ENCODE measurements at regions not wholly inside any gene's neighbourhood (a gene's known extent, or its start where the extent isn't known, plus 50 kb on each side); places are given as distances from the start of the nearest gene placed in this dataset.

- DNase-seq (no peak), ATAC-seq (no peak)
- no peaks in the 10 kb centered on the region for H3K27me3 Mint-ChIP-seq (ENCODE audit: low read depth)
- H3K36me3 Mint-ChIP-seq (ENCODE audit: low read depth), result no peaks in the 10 kb centered on the region
- CTCF ChIA-PET, result no interaction called here
- H3K4me3 Mint-ChIP-seq, result no peak overlapping the region
- H3K27ac Mint-ChIP-seq, result no peak overlapping the region
- POLR2A ChIA-PET, result no interaction called here
- H3K4me1 Mint-ChIP-seq (ENCODE audit: low read depth), result no peaks in the 10 kb centered on the region
- peaks cover 12% of the 10 kb centered on the region for H3K9me3 Mint-ChIP-seq (ENCODE audit: insufficient read depth)
Measured at GRCh38 chr11:109264128-109264527, 157.9 kb upstream of the C11orf87 start.

GRCh38 chr11:109267293-109268095, 154.5 kb upstream of the C11orf87 start:
- peaks cover 8% of the 10 kb centered on the region for H3K9me3 Mint-ChIP-seq (ENCODE audit: insufficient read depth)
- H3K36me3 Mint-ChIP-seq (ENCODE audit: low read depth), result no peaks in the 10 kb centered on the region
- ATAC-seq (no peak), DNase-seq (no peak)
- H3K27ac Mint-ChIP-seq, result no peak overlapping the region
- ChIA-PET CTCF (no interaction called here), POLR2A (no interaction called here)
- H3K4me3 Mint-ChIP-seq, result no peak overlapping the region
- no peaks in the 10 kb centered on the region for H3K4me1 Mint-ChIP-seq (ENCODE audit: low read depth)
- no peaks in the 10 kb centered on the region for H3K27me3 Mint-ChIP-seq (ENCODE audit: low read depth)

GRCh38 chr11:109275931-109276330, 146.1 kb upstream of the C11orf87 start:
- Mint-ChIP-seq H3K27ac (no peak overlapping the region), H3K4me1 (ENCODE audit: low read depth) (no peaks in the 10 kb centered on the region), H3K27me3 (ENCODE audit: low read depth) (no peaks in the 10 kb centered on the region), H3K4me3 (no peak overlapping the region), H3K36me3 (ENCODE audit: low read depth) (no peaks in the 10 kb centered on the region), H3K9me3 (ENCODE audit: insufficient read depth) (no peaks in the 10 kb centered on the region)
- POLR2A ChIA-PET, result no interaction called here
- ATAC-seq (no peak), DNase-seq (no peak)
- CTCF ChIA-PET, result no interaction called here

- ATAC-seq (no peak), DNase-seq (no peak)
- Mint-ChIP-seq H3K27ac (no peak overlapping the region), H3K27me3 (ENCODE audit: low read depth) (no peaks in the 10 kb centered on the region), H3K36me3 (ENCODE audit: low read depth) (no peaks in the 10 kb centered on the region), H3K4me1 (ENCODE audit: low read depth) (no peaks in the 10 kb centered on the region), H3K4me3 (no peak overlapping the region), H3K9me3 (ENCODE audit: insufficient read depth) (no peaks in the 10 kb centered on the region)
- ChIA-PET POLR2A (no interaction called here), CTCF (no interaction called here)
Measured at GRCh38 chr11:109285465-109285864, 136.5 kb upstream of the C11orf87 start.

- H3K4me3 Mint-ChIP-seq, result no peak overlapping the region
- no peaks in the 10 kb centered on the region for H3K36me3 Mint-ChIP-seq (ENCODE audit: low read depth)
- H3K9me3 Mint-ChIP-seq (ENCODE audit: insufficient read depth), result no peaks in the 10 kb centered on the region
- CTCF ChIA-PET, result no interaction called here
- no peaks in the 10 kb centered on the region for H3K4me1 Mint-ChIP-seq (ENCODE audit: low read depth)
- no peak overlapping the region for H3K27ac Mint-ChIP-seq
- ATAC-seq (no peak), DNase-seq (no peak)
- POLR2A ChIA-PET, result no interaction called here
- no peaks in the 10 kb centered on the region for H3K27me3 Mint-ChIP-seq (ENCODE audit: low read depth)
Measured at GRCh38 chr11:109291553-109291952, 130.4 kb upstream of the C11orf87 start.

DNA sequence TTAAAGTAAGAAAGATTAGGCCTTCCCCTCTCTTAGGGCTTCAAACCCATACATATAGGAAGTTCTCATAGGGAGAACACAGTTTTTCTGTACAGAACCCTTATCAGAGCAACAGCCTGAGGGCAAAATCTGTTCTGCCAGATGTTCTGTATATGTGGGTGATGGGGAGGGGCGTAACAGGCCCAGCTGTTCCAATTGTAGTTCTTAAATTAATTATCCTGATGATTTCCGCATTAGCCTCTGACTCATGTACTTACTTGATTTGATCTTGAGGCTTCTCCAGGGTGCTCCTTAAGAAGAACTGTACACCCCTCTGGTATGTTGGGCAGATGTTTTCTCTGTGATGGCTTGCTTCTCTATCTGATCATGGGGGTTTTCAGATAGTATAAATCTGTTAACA, 123.1 kb upstream of the C11orf87 start:
- Mint-ChIP-seq H3K36me3 (ENCODE audit: low read depth) (no peaks in the 10 kb centered on the region), H3K4me1 (ENCODE audit: low read depth) (no peaks in the 10 kb centered on the region), H3K9me3 (ENCODE audit: insufficient read depth) (peaks cover 5% of the 10 kb centered on the region), H3K27me3 (ENCODE audit: low read depth) (no peaks in the 10 kb centered on the region), H3K4me3 (no peak overlapping the region), H3K27ac (no peak overlapping the region)
- ChIA-PET CTCF (no interaction called here), POLR2A (no interaction called here)
- ATAC-seq (no peak), DNase-seq (no peak)

DNA sequence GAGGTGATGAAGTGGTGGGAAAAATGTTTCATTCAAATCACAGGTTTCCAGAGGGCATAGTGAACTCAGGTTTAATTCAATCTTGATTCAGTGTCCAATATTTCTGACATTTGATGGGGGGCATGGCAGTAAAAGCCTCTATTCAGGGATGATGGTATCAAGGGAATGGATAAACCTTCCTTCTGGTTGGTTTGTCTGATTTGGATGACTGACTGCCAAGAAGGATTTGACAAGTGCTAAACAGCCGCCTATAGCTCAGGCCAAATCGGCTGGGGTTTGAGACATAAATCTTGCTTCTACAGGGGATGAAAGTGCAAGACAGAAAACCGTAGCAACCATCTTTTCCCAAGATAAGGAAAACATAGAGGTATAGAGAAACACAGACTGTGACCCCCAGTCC, 121.8 kb upstream of the C11orf87 start:
- no peak for ATAC-seq
- Mint-ChIP-seq H3K36me3 (ENCODE audit: low read depth) (no peaks in the 10 kb centered on the region), H3K4me3 (no peak overlapping the region), H3K4me1 (ENCODE audit: low read depth) (no peaks in the 10 kb centered on the region), H3K9me3 (ENCODE audit: insufficient read depth) (peaks cover 5% of the 10 kb centered on the region), H3K27ac (no peak overlapping the region), H3K27me3 (ENCODE audit: low read depth) (no peaks in the 10 kb centered on the region)
- DNase-seq, result no peak
- ChIA-PET CTCF (no interaction called here), POLR2A (no interaction called here)

DNA sequence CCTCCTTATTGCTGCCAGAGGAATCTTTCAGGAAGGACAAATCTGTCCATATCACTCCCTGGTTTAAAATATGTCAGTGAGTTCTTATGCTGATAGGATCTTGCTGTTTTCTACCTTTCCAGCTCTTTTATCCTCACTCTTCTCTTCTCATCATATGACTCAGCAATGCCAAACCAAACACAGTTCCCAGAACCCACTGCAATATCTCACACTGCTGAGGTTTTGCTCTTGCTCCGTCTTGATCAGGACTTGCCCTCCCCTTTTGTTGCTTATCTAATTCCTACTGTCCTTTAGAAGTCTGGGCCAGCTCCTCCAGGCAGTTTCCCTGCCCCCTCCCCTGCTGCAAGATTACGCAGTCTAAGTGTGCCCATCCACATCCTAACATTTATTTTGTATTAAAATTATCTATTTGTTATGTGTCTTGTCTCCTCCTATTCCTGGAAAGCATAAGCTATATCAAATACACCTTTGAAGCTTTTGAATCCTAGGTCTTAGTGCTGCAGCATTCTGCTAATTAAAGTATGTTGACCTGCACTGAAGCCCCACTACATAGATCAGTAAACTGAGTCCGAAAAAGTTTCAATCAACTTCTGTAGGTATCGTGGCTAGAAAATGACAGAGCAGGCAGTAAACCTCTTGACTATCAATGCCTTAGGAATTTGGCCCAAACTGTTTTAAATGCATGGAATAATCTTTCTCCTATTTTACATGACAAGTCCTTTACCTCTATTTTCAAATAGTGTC, 119.2 kb upstream of the C11orf87 start:
- DNase-seq (no peak), ATAC-seq (no peak)
- POLR2A ChIA-PET, result no interaction called here
- Mint-ChIP-seq H3K27me3 (ENCODE audit: low read depth) (no peaks in the 10 kb centered on the region), H3K27ac (no peak overlapping the region), H3K9me3 (ENCODE audit: insufficient read depth) (peaks cover 5% of the 10 kb centered on the region), H3K4me3 (no peak overlapping the region), H3K36me3 (ENCODE audit: low read depth) (no peaks in the 10 kb centered on the region), H3K4me1 (ENCODE audit: low read depth) (no peaks in the 10 kb centered on the region)
- CTCF ChIA-PET, result no interaction called here

- POLR2A ChIA-PET, result no interaction called here
- H3K36me3 Mint-ChIP-seq (ENCODE audit: low read depth), result no peaks in the 10 kb centered on the region
- H3K27me3 Mint-ChIP-seq (ENCODE audit: low read depth), result no peaks in the 10 kb centered on the region
- no peak overlapping the region for H3K4me3 Mint-ChIP-seq
- ATAC-seq (no peak), DNase-seq (no peak)
- no peaks in the 10 kb centered on the region for H3K4me1 Mint-ChIP-seq (ENCODE audit: low read depth)
- H3K27ac Mint-ChIP-seq, result no peak overlapping the region
- peaks cover 5% of the 10 kb centered on the region for H3K9me3 Mint-ChIP-seq (ENCODE audit: insufficient read depth)
- CTCF ChIA-PET, result no interaction called here
Measured at GRCh38 chr11:109303342-109303741, 118.6 kb upstream of the C11orf87 start.

DNA sequence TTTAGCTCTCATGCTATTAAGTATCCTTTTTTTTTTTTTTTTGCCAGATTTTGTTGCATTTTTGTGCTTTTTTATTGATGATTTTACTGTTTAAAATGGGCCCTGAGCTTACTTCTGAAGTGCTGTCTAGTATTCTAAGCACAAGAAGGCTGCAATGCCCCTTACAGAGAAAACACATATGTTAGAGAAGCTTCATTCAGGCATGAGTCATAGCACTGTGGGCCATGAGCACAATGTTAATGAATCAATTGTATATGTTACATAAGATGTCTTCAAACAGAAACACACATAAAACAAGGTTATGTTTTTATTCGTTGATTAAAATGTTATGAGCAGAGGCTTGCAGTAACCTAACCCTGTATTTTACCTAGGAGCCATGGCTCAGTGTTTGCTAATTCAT, 117.8 kb upstream of the C11orf87 start:
- ATAC-seq, result no peak
- H3K27ac Mint-ChIP-seq, result no peak overlapping the region

DNA sequence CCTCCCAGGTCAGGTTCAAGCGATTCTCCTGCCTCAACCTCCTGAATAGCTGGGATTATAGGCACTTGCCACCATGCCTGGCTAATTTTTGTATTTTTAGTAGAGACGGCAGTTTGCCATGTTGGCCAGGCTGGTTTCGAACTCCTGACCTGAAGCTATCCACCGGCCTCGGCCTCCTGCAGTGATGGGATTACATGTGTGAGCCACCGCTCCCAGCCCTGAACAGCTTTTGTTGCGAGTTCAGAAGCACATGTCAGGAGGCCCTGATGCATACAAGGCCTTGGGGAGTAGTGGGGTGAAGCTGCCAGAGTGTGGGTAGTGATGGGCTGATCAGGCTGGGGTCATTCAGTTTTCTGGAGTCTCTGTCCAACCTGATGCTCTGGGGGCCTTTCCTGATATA, 117.0 kb upstream of the C11orf87 start:
- Mint-ChIP-seq H3K9me3 (ENCODE audit: insufficient read depth) (peaks cover 5% of the 10 kb centered on the region), H3K36me3 (ENCODE audit: low read depth) (no peaks in the 10 kb centered on the region), H3K27ac (no peak overlapping the region), H3K4me1 (ENCODE audit: low read depth) (no peaks in the 10 kb centered on the region), H3K4me3 (no peak overlapping the region), H3K27me3 (ENCODE audit: low read depth) (no peaks in the 10 kb centered on the region)
- POLR2A ChIA-PET, result no interaction called here
- DNase-seq (no peak), ATAC-seq (no peak)
- CTCF ChIA-PET, result no interaction called here

More for the DNA sequence above, 117.8 kb upstream of the C11orf87 start:
- H3K4me3 Mint-ChIP-seq, result no peak overlapping the region
- POLR2A ChIA-PET, result no interaction called here
- H3K9me3 Mint-ChIP-seq (ENCODE audit: insufficient read depth), result peaks cover 5% of the 10 kb centered on the region
- no peaks in the 10 kb centered on the region for H3K27me3 Mint-ChIP-seq (ENCODE audit: low read depth)
- H3K36me3 Mint-ChIP-seq (ENCODE audit: low read depth), result no peaks in the 10 kb centered on the region
- no peaks in the 10 kb centered on the region for H3K4me1 Mint-ChIP-seq (ENCODE audit: low read depth)
- CTCF ChIA-PET, result no interaction called here
- DNase-seq, result no peak

- POLR2A ChIA-PET, result no interaction called here
- no peak overlapping the region for H3K4me3 Mint-ChIP-seq
- CTCF ChIA-PET, result no interaction called here
- no peaks in the 10 kb centered on the region for H3K36me3 Mint-ChIP-seq (ENCODE audit: low read depth)
- no peaks in the 10 kb centered on the region for H3K4me1 Mint-ChIP-seq (ENCODE audit: low read depth)
- no peaks in the 10 kb centered on the region for H3K27me3 Mint-ChIP-seq (ENCODE audit: low read depth)
- H3K27ac Mint-ChIP-seq, result no peak overlapping the region
- no peak for ATAC-seq
- H3K9me3 Mint-ChIP-seq (ENCODE audit: insufficient read depth), result no peaks in the 10 kb centered on the region
- DNase-seq, result no peak
Measured at GRCh38 chr11:109306322-109306721, 115.7 kb upstream of the C11orf87 start.

- H3K27me3 Mint-ChIP-seq (ENCODE audit: low read depth), result no peaks in the 10 kb centered on the region
- no peak for ATAC-seq
- H3K36me3 Mint-ChIP-seq (ENCODE audit: low read depth), result no peaks in the 10 kb centered on the region
- no peaks in the 10 kb centered on the region for H3K4me1 Mint-ChIP-seq (ENCODE audit: low read depth)
- H3K4me3 Mint-ChIP-seq, result no peak overlapping the region
- H3K27ac Mint-ChIP-seq, result no peak overlapping the region
- ChIA-PET CTCF (no interaction called here), POLR2A (no interaction called here)
- no peaks in the 10 kb centered on the region for H3K9me3 Mint-ChIP-seq (ENCODE audit: insufficient read depth)
- no peak for DNase-seq
Measured at GRCh38 chr11:109307366-109307765, 114.6 kb upstream of the C11orf87 start.
